Adrenal gland (tissue), 9 donors: ENCODE measurements at regions not wholly inside any gene's neighbourhood (a gene's known extent, or its start where the extent isn't known, plus 50 kb on each side); places are given as distances from the start of the nearest gene placed in this dataset.

Experiments used
- DNase-seq, 7 donors: peaks; one replicate each; pipeline ENCODE4 v3.0.0-alpha.2; 2019 to 2020
- H3K27ac ChIP-seq, 5 donors: fragments of 200-600 bp; sonication (generic) in 4 of 5; 1 replicate in 3 of 5; 2 replicates in 2 of 5; pipeline versions ENCODE4 v1.5.1 to v1.8.0; 2016 to 2020; ENCODE audit warnings: mild to moderate bottlenecking in 1 of 5
- H3K27me3 ChIP-seq: fragments of 200-600 bp; 2 replicates; pipeline ENCODE4 v1.8.0; 2021
- H3K36me3 ChIP-seq, 2 donors: fragments of 200-600 bp; replicated peaks in 1 of 2; 1 replicate in 1 of 2; 2 replicates in 1 of 2; pipeline versions ENCODE4 v1.5.1 to v1.8.0; 2018 to 2022
- H3K4me1 ChIP-seq, 2 donors: fragments of 200-600 bp; replicated peaks in 1 of 2; 1 replicate in 1 of 2; 2 replicates in 1 of 2; pipeline versions ENCODE4 v1.5.1 to v1.8.0; 2018 to 2021
- H3K4me3 ChIP-seq, 4 donors: fragments of 200-600 bp; sonication (generic) in 3 of 4; one replicate each; pipeline ENCODE4 v1.5.1; 2016 to 2018
- H3K9me3 ChIP-seq, 3 donors: fragments of 200-600 bp; sonication (generic) in 1 of 3; replicated peaks in 1 of 3; 1 replicate in 2 of 3; 2 replicates in 1 of 3; pipeline versions ENCODE4 v1.5.1 to v1.8.0; 2016 to 2021
- CTCF ChIP-seq, 6 experiments: fragments of 450-650 bp in 4 of 6; fragments of 200-600 bp in 2 of 6; sonication (generic) in 1 of 6; IDR thresholded peaks; 1 replicate in 5 of 6; 2 replicates in 1 of 6; pipeline versions ENCODE4 v1.5.1 to v1.8.0; 2016 to 2021; ENCODE audit warnings: antibody characterized with exemption in 6 of 6, mild to moderate bottlenecking in 2 of 6, moderate library complexity in 1 of 6
- POLR2A ChIP-seq, 2 donors: fragments of 450-650 bp; IDR thresholded peaks; one replicate each; pipeline ENCODE4 v1.6.1; 2017; ENCODE audit warnings: antibody characterized with exemption in 2 of 2, mild to moderate bottlenecking in 2 of 2, moderate library complexity in 1 of 2
- WGBS, 4 donors: extraction: QIAGEN DNeasy Blood & Tissue Kit in 2 of 4; methylation state at CpG; one replicate each; pipeline versions ENCODE4 v1.1.5 to v1.1.7; 2013 to 2017; 5-methylcytosine and 5-hydroxymethylcytosine counted together
- intact Hi-C, 2 donors: fragments of 100-400 bp; cut with DNase I; formaldehyde crosslinking; loops; one replicate each; pipeline versions ENCODE4 v1.14.1 to v1.15.0; 2022 to 2023
- donor health status: healthy with polysubstance abuse.
- donor health status: Bipolar disorder and iron deficiency.
- donor health status: DM: yes; HTN: yes; CAD: no.
- donor health status: DM: no; HTN: no; CAD: no.
- donor health status: DM: no; HTN: no; CAD: no.

GRCh38 chr7:8314566-8314965, 52.6 kb upstream of the ICA1 start:
- Histone ChIP-seq H3K27ac (no peak overlapping the region), H3K4me3 (no peak overlapping the region), H3K4me1 (no peaks in the 10 kb centered on the region), H3K27me3 (no peaks in the 10 kb centered on the region), H3K36me3 (no peaks in the 10 kb centered on the region), H3K9me3 (no peaks in the 10 kb centered on the region)
- intact Hi-C loops: no loop called here
- WGBS, 4 donors: 55 to 71% (median 65%) methylated on average over 1 of the region's 1 CpG
- no peak for DNase-seq
- TF ChIP-seq CTCF (IDR thresholded peaks at IDR 0.05) (no peak), POLR2A (IDR thresholded peaks at IDR 0.05) (no peak)

- H3K27ac ChIP-seq: no peak overlapping the region
- WGBS, 4 donors: 74 to 93% (median 83%) methylated on average over 1 of the region's 1 CpG
- no peak for DNase-seq
- no peaks in the 10 kb centered on the region for H3K27me3 ChIP-seq
- no peaks in the 10 kb centered on the region for H3K4me1 ChIP-seq
- H3K4me3 ChIP-seq: no peak overlapping the region
- TF ChIP-seq POLR2A (IDR thresholded peaks at IDR 0.05) (no peak), CTCF (IDR thresholded peaks at IDR 0.05) (no peak)
- H3K9me3 ChIP-seq: no peaks in the 10 kb centered on the region
- intact Hi-C loops: no loop called here
- H3K36me3 ChIP-seq: no peaks in the 10 kb centered on the region
Measured at GRCh38 chr7:8319115-8319514, 57.1 kb upstream of the ICA1 start.

- WGBS, 4 donors: 84 to 91% (median 88%) methylated on average over 1 of the region's 1 CpG
- H3K4me3 ChIP-seq: no peak overlapping the region
- no peaks in the 10 kb centered on the region for H3K4me1 ChIP-seq
- intact Hi-C loops: no loop called here
- no peak for DNase-seq
- H3K27me3 ChIP-seq: no peaks in the 10 kb centered on the region
- no peak for TF ChIP-seq CTCF (IDR thresholded peaks at IDR 0.05)
- no peak for TF ChIP-seq POLR2A (IDR thresholded peaks at IDR 0.05)
- no peak overlapping the region for H3K27ac ChIP-seq
- no peaks in the 10 kb centered on the region for H3K36me3 ChIP-seq
- no peaks in the 10 kb centered on the region for H3K9me3 ChIP-seq
Measured at GRCh38 chr7:8320174-8320573, 58.2 kb upstream of the ICA1 start.

GRCh38 chr7:8321312-8321711, 59.3 kb upstream of the ICA1 start:
- Histone ChIP-seq H3K27ac (no peak overlapping the region), H3K4me3 (no peak overlapping the region), H3K9me3 (no peaks in the 10 kb centered on the region), H3K27me3 (no peaks in the 10 kb centered on the region), H3K4me1 (no peaks in the 10 kb centered on the region), H3K36me3 (no peaks in the 10 kb centered on the region)
- DNase-seq: no peak
- intact Hi-C loops: no loop called here
- no peak for TF ChIP-seq CTCF (IDR thresholded peaks at IDR 0.05)
- no peak for TF ChIP-seq POLR2A (IDR thresholded peaks at IDR 0.05)
